Peyer's patch (tissue), 4 donors: ENCODE measurements at regions not wholly inside any gene's neighbourhood (a gene's known extent, or its start where the extent isn't known, plus 50 kb on each side); places are given as distances from the start of the nearest gene placed in this dataset.

Experiments
- DNase-seq, 3 donors: peaks; one replicate each; pipeline ENCODE4 v3.0.0-alpha.2; 2017 to 2019
- H3K27ac ChIP-seq, 4 donors: fragments of 200-600 bp; sonication (generic); one replicate each; pipeline ENCODE4 v1.5.1; 2016 to 2019
- H3K27me3 ChIP-seq, 2 donors: fragments of 200-600 bp; sonication (generic); one replicate each; pipeline ENCODE4 v1.5.1; 2019
- H3K36me3 ChIP-seq, 3 donors: fragments of 200-600 bp; sonication (generic); one replicate each; pipeline ENCODE4 v1.5.1; 2016 to 2019
- H3K4me1 ChIP-seq, 4 donors: fragments of 200-600 bp; sonication (generic); one replicate each; pipeline ENCODE4 v1.5.1; 2016 to 2019
- H3K4me3 ChIP-seq, 4 donors: fragments of 200-600 bp; sonication (generic); 1 replicate in 3 of 4; 2 replicates in 1 of 4; pipeline ENCODE4 v1.5.1; 2016 to 2019; ENCODE audit warnings: mild to moderate bottlenecking in 1 of 4
- H3K9me3 ChIP-seq, 4 donors: fragments of 200-600 bp; sonication (generic); one replicate each; pipeline ENCODE4 v1.5.1; 2016 to 2019; ENCODE audit warnings: mild to moderate bottlenecking in 1 of 4
- CTCF ChIP-seq, 6 experiments: fragments of 450-650 bp in 4 of 6; fragments of 200-600 bp in 2 of 6; sonication (generic) in 1 of 6; IDR thresholded peaks; one replicate each; pipeline ENCODE4 v1.5.1; 2017 to 2019; ENCODE audit warnings: antibody characterized with exemption in 6 of 6, mild to moderate bottlenecking in 3 of 6, moderate library complexity in 1 of 6
- POLR2A ChIP-seq, 2 donors: fragments of 450-650 bp; IDR thresholded peaks; one replicate each; pipeline ENCODE4 v1.5.1; 2017; ENCODE audit warnings: antibody characterized with exemption in 2 of 2, mild to moderate bottlenecking in 2 of 2, moderate library complexity in 2 of 2

- Histone ChIP-seq H3K4me1 (no peaks in the 10 kb centered on the region), H3K27ac (no peak overlapping the region), H3K9me3 (no peaks in the 10 kb centered on the region), H3K4me3 (no peak overlapping the region), H3K27me3 (no peaks in the 10 kb centered on the region), H3K36me3 (no peaks in the 10 kb centered on the region)
- no peak for DNase-seq
- TF ChIP-seq POLR2A (IDR thresholded peaks at IDR 0.05) (no peak), CTCF (IDR thresholded peaks at IDR 0.05) (peak in 1 of 6 experiments; percentile 32)
These were observed 1034.1 kb upstream of the PRMT6 start for GRCh38 chr1:106022312-106022902.

GRCh38 chr1:106027871-106028270 lies 1028.6 kb upstream of the PRMT6 start:
- Histone ChIP-seq H3K4me1 (no peaks in the 10 kb centered on the region), H3K27me3 (no peaks in the 10 kb centered on the region), H3K9me3 (no peaks in the 10 kb centered on the region), H3K27ac (no peak overlapping the region), H3K4me3 (no peak overlapping the region), H3K36me3 (no peaks in the 10 kb centered on the region)
- no peak for DNase-seq
- no peak for TF ChIP-seq CTCF (IDR thresholded peaks at IDR 0.05)
- no peak for TF ChIP-seq POLR2A (IDR thresholded peaks at IDR 0.05)

GRCh38 chr1:106037526-106037925 lies 1018.9 kb upstream of the PRMT6 start:
- H3K4me1 ChIP-seq = no peaks in the 10 kb centered on the region
- no peak overlapping the region for H3K27ac ChIP-seq
- TF ChIP-seq POLR2A (IDR thresholded peaks at IDR 0.05) = no peak
- no peak for TF ChIP-seq CTCF (IDR thresholded peaks at IDR 0.05)
- no peaks in the 10 kb centered on the region for H3K9me3 ChIP-seq
- no peak for DNase-seq
- H3K4me3 ChIP-seq = no peak overlapping the region
- H3K36me3 ChIP-seq = no peaks in the 10 kb centered on the region
- no peaks in the 10 kb centered on the region for H3K27me3 ChIP-seq

- no peak for DNase-seq
- no peaks in the 10 kb centered on the region for H3K9me3 ChIP-seq
- H3K27ac ChIP-seq = no peak overlapping the region
- no peak overlapping the region for H3K4me3 ChIP-seq
- H3K4me1 ChIP-seq = no peaks in the 10 kb centered on the region
- TF ChIP-seq POLR2A (IDR thresholded peaks at IDR 0.05) = no peak
- TF ChIP-seq CTCF (IDR thresholded peaks at IDR 0.05) = no peak
- no peaks in the 10 kb centered on the region for H3K36me3 ChIP-seq
- H3K27me3 ChIP-seq = no peaks in the 10 kb centered on the region
These were observed 1018.2 kb upstream of the PRMT6 start for GRCh38 chr1:106038260-106038659.

GRCh38 chr1:106043971-106044370 lies 1012.5 kb upstream of the PRMT6 start:
- H3K27me3 ChIP-seq = no peaks in the 10 kb centered on the region
- no peaks in the 10 kb centered on the region for H3K36me3 ChIP-seq
- no peak overlapping the region for H3K27ac ChIP-seq
- H3K9me3 ChIP-seq = no peaks in the 10 kb centered on the region
- no peaks in the 10 kb centered on the region for H3K4me1 ChIP-seq
- TF ChIP-seq CTCF (IDR thresholded peaks at IDR 0.05) (no peak), POLR2A (IDR thresholded peaks at IDR 0.05) (no peak)
- DNase-seq = no peak
- no peak overlapping the region for H3K4me3 ChIP-seq

GRCh38 chr1:106047210-106047609 lies 1009.3 kb upstream of the PRMT6 start:
- no peak overlapping the region for H3K27ac ChIP-seq
- H3K27me3 ChIP-seq = no peaks in the 10 kb centered on the region
- H3K4me1 ChIP-seq = no peaks in the 10 kb centered on the region
- H3K36me3 ChIP-seq = no peaks in the 10 kb centered on the region
- H3K4me3 ChIP-seq = no peak overlapping the region
- no peak for DNase-seq
- TF ChIP-seq CTCF (IDR thresholded peaks at IDR 0.05) = no peak
- TF ChIP-seq POLR2A (IDR thresholded peaks at IDR 0.05) = no peak
- H3K9me3 ChIP-seq = no peaks in the 10 kb centered on the region
